NCI-H345 treated with DMSO at 0.1 percent for 48 hours (cell line): ENCODE measurements at regions not wholly inside any gene's neighbourhood (a gene's known extent, or its start where the extent isn't known, plus 50 kb on each side); places are given as distances from the start of the nearest gene placed in this dataset.
"Not testable (repeated sequence)": the region's sequence is repeated elsewhere in the genome, so short reads cannot be mapped to it uniquely, and the experiment has no call there.

Experiments used
- DNase-seq: peaks from one replicate; lab custom pipeline; 2025; ENCODE audit not compliant: unreplicated experiment; lab: John Stamatoyannopoulos, UW

GRCh38 chr22:26957897-26958296 lies 300.5 kb downstream of the MIAT start:
- no peak for DNase-seq

GRCh38 chr22:26958378-26958777 lies 301.0 kb downstream of the MIAT start:
- no peak for DNase-seq

- no peak for DNase-seq
These were observed 307.3 kb downstream of the MIAT start for GRCh38 chr22:26964642-26965041.

- DNase-seq = no peak
These were observed 309.9 kb downstream of the MIAT start for GRCh38 chr22:26967282-26967681.

GRCh38 chr22:26968859-26969523 lies 311.6 kb downstream of the MIAT start:
- no peak for DNase-seq

GRCh38 chr22:26970809-26971394 lies 313.5 kb downstream of the MIAT start:
- no peak for DNase-seq

- DNase-seq = no peak
These were observed 314.9 kb downstream of the MIAT start for GRCh38 chr22:26972286-26972685.

- not testable (repeated sequence) for DNase-seq
These were observed 315.5 kb downstream of the MIAT start for GRCh38 chr22:26972915-26973314.

- no peak for DNase-seq
These were observed 316.6 kb downstream of the MIAT start for GRCh38 chr22:26974034-26974433.

GRCh38 chr22:26974914-26975803 lies 317.8 kb downstream of the MIAT start:
- no peak for DNase-seq

- no peak for DNase-seq
These were observed 318.5 kb downstream of the MIAT start for GRCh38 chr22:26975865-26976264.

GRCh38 chr22:26977741-26978376 lies 320.5 kb downstream of the MIAT start:
- DNase-seq = no peak

- no peak for DNase-seq
These were observed 321.9 kb downstream of the MIAT start for GRCh38 chr22:26979294-26979693.

GRCh38 chr22:26981111-26981510 lies 323.7 kb downstream of the MIAT start:
- DNase-seq = no peak

GRCh38 chr22:26981541-26981940 lies 324.2 kb downstream of the MIAT start:
- no peak for DNase-seq

GRCh38 chr22:26983311-26983710 lies 325.9 kb downstream of the MIAT start:
- no peak for DNase-seq

- no peak for DNase-seq
These were observed 327.8 kb downstream of the MIAT start for GRCh38 chr22:26985206-26985605.

- no peak for DNase-seq
These were observed 328.8 kb downstream of the MIAT start for GRCh38 chr22:26985931-26986782.

- no peak for DNase-seq
These were observed 329.5 kb downstream of the MIAT start for GRCh38 chr22:26986884-26987283.

GRCh38 chr22:26990503-26991189 lies 333.3 kb downstream of the MIAT start:
- no peak for DNase-seq
